HEK293 (cell line): ENCODE measurements at regions not wholly inside any gene's neighbourhood (a gene's known extent, or its start where the extent isn't known, plus 50 kb on each side); places are given as distances from the start of the nearest gene placed in this dataset.

ENCODE experiments used
- CTCF ChIA-PET: fragments of 350-600 bp; formaldehyde crosslinking; extraction: SDS; loops from one replicate; lab custom pipeline; 2021; ENCODE audit warnings: antibody characterized with exemption; lab: Yijun Ruan, JAX
- POLR2A ChIA-PET: fragments of 300-600 bp; formaldehyde crosslinking; extraction: SDS; loops from one replicate; lab custom pipeline; 2020; ENCODE audit warnings: antibody characterized with exemption, inconsistent platforms; lab: Yijun Ruan, JAX
- H3K27ac ChIP-seq: fragments of 200-500 bp; sonication (Bioruptor generic); 2 replicates; pipeline ENCODE4 v1.5.1; 2014; ENCODE audit warnings: low read depth, low read length, control low read depth, inconsistent platforms; ENCODE audit errors: extremely low read depth
- H3K36me3 ChIP-seq, 2 experiments: fragments of 200-500 bp in 1 of 2; sonication (Bioruptor generic) in 1 of 2; 1 replicate in 1 of 2; 2 replicates in 1 of 2; pipeline ENCODE4 v1.5.1; 2014 to 2017; ENCODE audit warnings: inconsistent platforms in 2 of 2, low read length in 2 of 2; ENCODE audit not compliant: control insufficient read depth in 2 of 2, insufficient read depth in 1 of 2
- H3K4me1 ChIP-seq: fragments of 200-500 bp; sonication (Bioruptor generic); 2 replicates; pipeline ENCODE4 v1.5.1; 2014; ENCODE audit warnings: mild to moderate bottlenecking, low read length, inconsistent platforms; ENCODE audit not compliant: control insufficient read depth, insufficient read depth
- H3K4me3 ChIP-seq: 2 replicates; pipeline ENCODE4 v1.5.1; 2011; ENCODE audit warnings: low read depth, mild to moderate bottlenecking, control low read depth, low read length, moderate library complexity
- H3K9me3 ChIP-seq: fragments of 200-500 bp; sonication (Bioruptor generic); 2 replicates; pipeline ENCODE4 v1.5.1; 2014; ENCODE audit warnings: low read depth, low read length, inconsistent platforms; ENCODE audit not compliant: control insufficient read depth, insufficient read depth
- ATF2 ChIP-seq: fragments of 450-650 bp; formaldehyde crosslinking; IDR thresholded peaks from 2 replicates; pipeline ENCODE4 v1.5.1; 2016; ENCODE audit warnings: missing biosample characterization, missing genetic modification characterization, low read depth
- KLF10 ChIP-seq: fragments of 450-650 bp; IDR thresholded peaks from 2 replicates; pipeline ENCODE4 v1.5.1; 2018; ENCODE audit warnings: missing biosample characterization, mild to moderate bottlenecking, missing genetic modification characterization
- SP2 ChIP-seq: fragments of 450-650 bp; formaldehyde crosslinking; IDR thresholded peaks from 2 replicates; pipeline ENCODE4 v1.5.1; 2016; ENCODE audit warnings: missing biosample characterization, missing genetic modification characterization
- TSHZ1 ChIP-seq: fragments of 450-650 bp; formaldehyde crosslinking; IDR thresholded peaks from 2 replicates; pipeline ENCODE4 v1.5.1; 2016; ENCODE audit warnings: missing biosample characterization, missing genetic modification characterization, borderline replicate concordance
- ZBTB1 ChIP-seq: fragments of 450-650 bp; formaldehyde crosslinking; IDR thresholded peaks from 2 replicates; pipeline ENCODE4 v1.5.1; 2016; ENCODE audit warnings: missing biosample characterization, missing genetic modification characterization
- ZBTB26 ChIP-seq: fragments of 450-650 bp; formaldehyde crosslinking; optimal IDR thresholded peaks from 2 replicates; pipeline ENCODE3; 2016; ENCODE audit warnings: missing biosample characterization, mild to moderate bottlenecking, missing genetic modification characterization
- ZBTB44 ChIP-seq: fragments of 450-650 bp; IDR thresholded peaks from 2 replicates; pipeline ENCODE4 v1.5.1; 2018; ENCODE audit warnings: missing biosample characterization, mild to moderate bottlenecking, missing genetic modification characterization
- ZNF132 ChIP-seq: fragments of 450-650 bp; formaldehyde crosslinking; IDR thresholded peaks from 2 replicates; pipeline ENCODE4 v1.5.1; 2017; ENCODE audit warnings: missing biosample characterization, missing genetic modification characterization, borderline replicate concordance
- ZNF138 ChIP-seq: fragments of 450-650 bp; formaldehyde crosslinking; IDR thresholded peaks from 2 replicates; pipeline ENCODE4 v1.5.1; 2016; ENCODE audit warnings: missing biosample characterization, missing genetic modification characterization, borderline replicate concordance
- ZNF2 ChIP-seq: fragments of 450-650 bp; formaldehyde crosslinking; IDR thresholded peaks from 2 replicates; pipeline ENCODE4 v1.5.1; 2016; ENCODE audit warnings: missing biosample characterization, missing genetic modification characterization
- ZNF24 ChIP-seq: fragments of 450-650 bp; formaldehyde crosslinking; IDR thresholded peaks from 2 replicates; pipeline ENCODE4 v1.5.1; 2016; ENCODE audit warnings: missing biosample characterization, missing genetic modification characterization
- ZNF266 ChIP-seq: fragments of 450-650 bp; formaldehyde crosslinking; IDR thresholded peaks from 2 replicates; pipeline ENCODE4 v1.5.1; 2016; ENCODE audit warnings: missing biosample characterization, missing genetic modification characterization, low read depth
- ZNF335 ChIP-seq: fragments of 450-650 bp; formaldehyde crosslinking; conservative IDR thresholded peaks from 2 replicates; pipeline ENCODE4 v1.5.1; 2016; ENCODE audit warnings: missing biosample characterization, missing genetic modification characterization
- ZNF423 ChIP-seq: fragments of 450-650 bp; formaldehyde crosslinking; IDR thresholded peaks from 2 replicates; pipeline ENCODE4 v1.5.1; 2016; ENCODE audit warnings: missing biosample characterization, missing genetic modification characterization
- ZNF501 ChIP-seq: fragments of 450-650 bp; formaldehyde crosslinking; IDR thresholded peaks from 2 replicates; pipeline ENCODE4 v1.5.1; 2016; ENCODE audit warnings: missing biosample characterization, missing genetic modification characterization
- ZNF561 ChIP-seq: fragments of 450-650 bp; IDR thresholded peaks from 2 replicates; pipeline ENCODE4 v1.5.1; 2018; ENCODE audit warnings: missing biosample characterization, missing genetic modification characterization, borderline replicate concordance
- ZNF654 ChIP-seq: fragments of 450-650 bp; formaldehyde crosslinking; IDR thresholded peaks from 2 replicates; pipeline ENCODE4 v1.5.1; 2016; ENCODE audit warnings: low read depth, missing biosample characterization, missing genetic modification characterization
- ZNF76 ChIP-seq: fragments of 450-650 bp; formaldehyde crosslinking; IDR thresholded peaks from 2 replicates; pipeline ENCODE4; 2016; ENCODE audit warnings: low read depth, missing biosample characterization, missing genetic modification characterization, borderline replicate concordance

GRCh38 chr13:24033527-24034302, 126.8 kb upstream of the SPATA13 start:
- CTCF ChIA-PET = interaction anchor here (0.5 to 1.1 kb wide), 4 partner anchors 13 to 195 kb away, joined by 3 to 5 read pairs (median 3); no protein-coding TSS in a partner anchor
- H3K27ac ChIP-seq = no peak overlapping the region
- no peak overlapping the region for H3K4me3 ChIP-seq
- TF ChIP-seq ZBTB44 (tag by site-specific recombination) = no peak
- no peak for TF ChIP-seq KLF10
- no peak for TF ChIP-seq ATF2 (tag by site-specific recombination)
- no peak for TF ChIP-seq ZNF2 (tag by site-specific recombination)
- no peak for TF ChIP-seq SP2 (tag by site-specific recombination)
- no peak for TF ChIP-seq ZNF132
- no peak for TF ChIP-seq ZNF561 (tag by site-specific recombination)
- TF ChIP-seq ZNF501 (tag by site-specific recombination) = no peak
- no peak for TF ChIP-seq ZNF335 (tag by site-specific recombination)
- TF ChIP-seq ZNF24 (tag by site-specific recombination) = no peak
- no peak for TF ChIP-seq ZBTB1 (tag by site-specific recombination)
- TF ChIP-seq ZBTB26 (tag by site-specific recombination) = no peak
- no peak for TF ChIP-seq ZNF76 (tag by site-specific recombination)
- TF ChIP-seq TSHZ1 (tag by site-specific recombination) = no peak
- TF ChIP-seq ZNF654 (tag by site-specific recombination) = no peak
- no peak for TF ChIP-seq ZNF266 (tag by site-specific recombination)
- TF ChIP-seq ZNF138 (tag by site-specific recombination) = no peak
- no peak for TF ChIP-seq ZNF423 (tag by site-specific recombination)
- no peaks in the 10 kb centered on the region for H3K4me1 ChIP-seq
- POLR2A ChIA-PET = no interaction called here
- no peaks in the 10 kb centered on the region for H3K36me3 ChIP-seq
- H3K9me3 ChIP-seq = no peaks in the 10 kb centered on the region
